ENCODE measurements at regions not wholly inside any gene's neighbourhood (a gene's known extent, or its start where the extent isn't known, plus 50 kb on each side); places are given as distances from the start of the nearest gene placed in this dataset.

DNA sequence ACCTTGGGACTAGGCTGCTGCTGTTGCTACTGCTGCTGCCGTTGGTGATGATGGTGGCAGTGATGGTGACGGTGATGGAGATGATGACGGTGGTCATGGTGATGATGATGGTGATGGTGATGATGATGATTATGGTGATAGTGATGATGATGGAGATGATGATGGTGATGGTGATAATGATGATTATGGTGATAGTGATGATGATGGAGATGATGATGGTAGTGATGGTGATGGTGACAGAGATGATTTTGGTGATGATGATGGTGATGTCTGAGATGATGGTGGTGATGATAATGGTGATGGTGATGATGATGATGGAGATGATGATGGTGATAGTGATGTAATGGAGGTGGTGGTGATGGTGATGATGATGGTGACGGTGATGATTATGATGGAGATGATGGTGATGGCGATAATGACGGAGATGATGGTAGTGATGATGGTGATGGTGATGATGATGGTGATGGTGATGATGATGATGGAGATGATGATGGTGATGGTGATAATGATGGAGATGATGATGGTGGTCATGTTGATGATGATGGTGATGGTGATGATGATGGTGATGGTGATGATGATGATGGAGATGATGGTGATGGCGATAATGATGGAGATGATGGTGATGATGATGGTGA, 156.8 kb upstream of the PWP1 start:
- TF ChIP-seq EZH2phosphoT487 (IDR thresholded peaks at IDR 0.05; ENCODE audit: insufficient read depth, low read depth): no peak
- TF ChIP-seq EZH2 (IDR thresholded peaks at IDR 0.05; ENCODE audit: insufficient read depth, poor library complexity, severe bottlenecking): no peak

Data from GM23248 (cell line).